IPS DF 6.9 (cell line): ENCODE measurements at regions not wholly inside any gene's neighbourhood (a gene's known extent, or its start where the extent isn't known, plus 50 kb on each side); places are given as distances from the start of the nearest gene placed in this dataset.

Experiments
- DNase-seq: peaks from one replicate; pipeline ENCODE4 v3.0.0-alpha.2; 2013; ENCODE audit warnings: low read depth, low spot score
- H3K27ac ChIP-seq: one replicate; pipeline ENCODE4 v1.5.1; 2013; ENCODE audit warnings: low read length, control low read depth
- H3K27me3 ChIP-seq: 2 replicates; pipeline ENCODE4 v1.6.1; 2013; ENCODE audit warnings: mild to moderate bottlenecking, low read length; ENCODE audit not compliant: control insufficient read depth, insufficient read depth
- H3K36me3 ChIP-seq: 2 replicates; pipeline ENCODE4 v1.6.1; 2013; ENCODE audit warnings: low read length; ENCODE audit not compliant: control insufficient read depth, insufficient read depth
- H3K4me1 ChIP-seq: 2 replicates; pipeline ENCODE4 v1.6.1; 2013; ENCODE audit warnings: low read length; ENCODE audit not compliant: control insufficient read depth, insufficient read depth
- H3K4me3 ChIP-seq: 2 replicates; pipeline ENCODE4 v1.5.1; 2013; ENCODE audit warnings: mild to moderate bottlenecking, low read length
- H3K9me3 ChIP-seq: 2 replicates; pipeline ENCODE4 v1.6.1; 2013; ENCODE audit warnings: low read length, inconsistent platforms; ENCODE audit not compliant: control insufficient read depth, insufficient read depth
- WGBS: extraction: QIAGEN DNeasy Blood & Tissue Kit; methylation state at CpG from one replicate; pipeline ENCODE4 v1.1.7; 2013; ENCODE audit warnings: mixed read lengths, missing lambda C conversion rate; ENCODE audit not compliant: insufficient read length, insufficient coverage; 5-methylcytosine and 5-hydroxymethylcytosine counted together

DNA sequence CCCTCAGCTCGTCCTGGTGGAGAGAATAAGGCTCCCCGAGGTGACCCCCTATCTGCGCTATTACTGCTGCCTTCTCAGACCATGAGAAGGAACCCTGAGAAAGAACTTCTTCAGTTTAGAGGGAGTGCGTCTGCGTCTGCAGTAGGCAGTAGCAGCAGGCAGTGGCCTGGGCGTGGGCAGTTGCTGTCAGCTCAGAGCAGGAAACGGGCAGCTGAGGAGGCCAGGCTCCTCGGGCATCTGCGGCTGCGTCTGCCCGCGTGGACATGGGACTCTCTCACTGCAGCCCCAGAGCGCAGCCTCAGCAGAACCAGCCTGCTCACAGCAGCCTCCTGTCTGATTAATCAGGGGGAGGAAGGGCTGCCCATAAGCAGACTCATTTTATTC is 49.8 kb upstream of the FCN1 start:
- no peaks in the 10 kb centered on the region for H3K27me3 ChIP-seq
- H3K9me3 ChIP-seq = no peaks in the 10 kb centered on the region
- H3K27ac ChIP-seq = no peak overlapping the region
- H3K4me3 ChIP-seq = no peak overlapping the region
- peaks cover 6% of the 10 kb centered on the region; the same call in 1 of the 2 replicates for H3K4me1 ChIP-seq
- WGBS = no CpG with 5 or more reads among the region's 13 CpGs
- DNase-seq = no peak
- no peaks in the 10 kb centered on the region for H3K36me3 ChIP-seq

GRCh38 chr9:134968011-134968822 is 50.5 kb upstream of the FCN1 start:
- H3K36me3 ChIP-seq = no peaks in the 10 kb centered on the region
- H3K27me3 ChIP-seq = no peaks in the 10 kb centered on the region
- H3K27ac ChIP-seq = no peak overlapping the region
- peaks cover 6% of the 10 kb centered on the region; the same call in 1 of the 2 replicates for H3K4me1 ChIP-seq
- WGBS = no CpG with 5 or more reads among the region's 18 CpGs
- no peaks in the 10 kb centered on the region for H3K9me3 ChIP-seq
- H3K4me3 ChIP-seq = no peak overlapping the region
- DNase-seq = no peak

DNA sequence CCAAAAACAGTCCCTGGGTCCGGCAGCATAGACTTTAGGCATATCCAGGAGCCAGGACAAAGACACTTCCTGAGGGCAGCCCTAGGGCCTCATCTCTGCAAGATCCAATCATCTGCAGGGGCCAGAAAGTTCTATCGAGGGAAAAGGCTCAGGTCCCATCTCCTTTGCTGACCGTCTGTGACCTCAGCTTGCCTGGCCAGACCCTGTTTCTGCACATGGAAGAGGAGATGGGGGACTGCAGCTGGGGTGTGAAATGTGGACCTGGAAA is 51.0 kb upstream of the FCN1 start:
- H3K27me3 ChIP-seq = no peaks in the 10 kb centered on the region
- no peak overlapping the region for H3K4me3 ChIP-seq

GRCh38 chr9:134969156-134970045 is 51.7 kb upstream of the FCN1 start:
- no peaks in the 10 kb centered on the region for H3K27me3 ChIP-seq
- no peak overlapping the region for H3K27ac ChIP-seq
- peaks cover 6% of the 10 kb centered on the region; the same call in 1 of the 2 replicates for H3K4me1 ChIP-seq
- no peak overlapping the region for H3K4me3 ChIP-seq
- DNase-seq = no peak
- H3K9me3 ChIP-seq = no peaks in the 10 kb centered on the region
- no peaks in the 10 kb centered on the region for H3K36me3 ChIP-seq
- WGBS = no CpG with 5 or more reads among the region's 15 CpGs

More for the DNA sequence above, 51.0 kb upstream of the FCN1 start:
- peaks cover 6% of the 10 kb centered on the region; the same call in 1 of the 2 replicates for H3K4me1 ChIP-seq
- no peak for DNase-seq
- no peaks in the 10 kb centered on the region for H3K36me3 ChIP-seq
- no peak overlapping the region for H3K27ac ChIP-seq
- no peaks in the 10 kb centered on the region for H3K9me3 ChIP-seq
- WGBS = no CpG with 5 or more reads among the region's 3 CpGs

GRCh38 chr9:134970198-134970597 is 52.5 kb upstream of the FCN1 start:
- DNase-seq = no peak
- Histone ChIP-seq H3K27me3 (no peaks in the 10 kb centered on the region), H3K36me3 (no peaks in the 10 kb centered on the region), H3K9me3 (no peaks in the 10 kb centered on the region), H3K4me1 (peaks cover 6% of the 10 kb centered on the region; the same call in 1 of the 2 replicates), H3K27ac (no peak overlapping the region), H3K4me3 (no peak overlapping the region)
- WGBS = no CpG with 5 or more reads among the region's 6 CpGs

DNA sequence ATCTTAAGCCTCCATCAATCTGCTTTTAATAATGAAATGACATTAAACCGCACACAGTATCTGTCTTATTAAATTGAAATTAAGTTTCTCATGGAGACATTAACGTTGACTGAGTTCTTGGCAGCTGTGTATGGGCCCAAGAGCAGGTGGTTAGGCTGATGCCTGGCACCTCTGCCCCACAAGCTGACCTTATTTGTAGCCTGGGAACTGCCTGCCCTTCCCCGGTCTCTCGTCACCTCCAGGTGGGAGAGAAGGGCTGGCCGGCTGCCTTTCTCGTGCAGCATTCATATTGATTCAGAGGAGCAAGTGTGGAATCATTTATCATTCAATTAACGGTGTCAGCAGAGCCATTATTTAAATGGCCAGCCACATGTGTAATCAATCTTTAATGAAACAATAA is 53.0 kb upstream of the FCN1 start:
- H3K4me1 ChIP-seq = peaks cover 6% of the 10 kb centered on the region; the same call in 1 of the 2 replicates
- no peaks in the 10 kb centered on the region for H3K27me3 ChIP-seq
- WGBS = no CpG with 5 or more reads among the region's 7 CpGs
- no peak for DNase-seq
- H3K9me3 ChIP-seq = no peaks in the 10 kb centered on the region
- no peak overlapping the region for H3K4me3 ChIP-seq
- no peak overlapping the region for H3K27ac ChIP-seq
- no peaks in the 10 kb centered on the region for H3K36me3 ChIP-seq

DNA sequence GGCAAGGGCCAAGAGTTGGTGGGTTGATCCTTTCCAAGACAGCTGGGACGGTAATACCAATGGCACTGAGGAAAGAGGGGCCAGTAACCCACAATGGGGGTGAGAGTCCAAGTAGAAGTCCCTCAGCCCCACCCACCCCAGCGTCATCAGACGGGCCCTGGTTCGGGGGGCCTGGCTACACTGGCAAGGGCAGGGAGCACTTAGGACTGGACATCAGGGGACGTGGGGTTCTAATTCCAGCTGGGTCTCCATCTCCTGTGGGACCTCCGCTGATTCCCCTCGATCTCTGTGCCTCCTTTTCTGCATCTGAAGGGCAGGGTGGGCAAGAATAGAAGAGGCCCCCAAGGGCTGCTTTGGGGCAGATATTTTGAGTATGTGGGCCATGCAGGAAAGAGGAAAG is 53.5 kb upstream of the FCN1 start:
- DNase-seq = no peak
- H3K36me3 ChIP-seq = no peaks in the 10 kb centered on the region
- H3K27me3 ChIP-seq = no peaks in the 10 kb centered on the region
- no peaks in the 10 kb centered on the region for H3K9me3 ChIP-seq
- no peak overlapping the region for H3K4me3 ChIP-seq
- H3K4me1 ChIP-seq = peaks cover 6% of the 10 kb centered on the region; the same call in 1 of the 2 replicates
- H3K27ac ChIP-seq = no peak overlapping the region
- no CpG with 5 or more reads among the region's 7 CpGs for WGBS

DNA sequence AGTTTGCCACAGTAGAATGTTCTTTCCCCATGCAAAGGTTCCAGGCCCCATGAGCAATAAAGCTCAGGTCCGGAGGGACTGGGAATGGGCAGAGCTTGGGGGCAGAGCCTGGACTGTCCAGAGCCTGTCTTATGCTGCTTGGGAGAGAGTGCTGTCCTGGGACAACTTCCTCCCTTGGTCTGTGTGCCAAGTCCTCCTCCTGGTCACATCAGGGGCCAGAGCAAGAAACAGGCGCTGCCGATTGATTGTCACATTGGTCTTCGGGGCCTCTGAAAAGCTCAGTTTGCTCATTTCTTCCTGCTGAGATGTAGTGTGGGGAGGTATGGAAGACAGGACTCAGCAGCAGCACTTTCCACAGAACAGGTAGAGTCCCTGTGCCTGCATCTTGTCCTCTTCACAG is 54.0 kb upstream of the FCN1 start:
- peaks cover 6% of the 10 kb centered on the region; the same call in 1 of the 2 replicates for H3K4me1 ChIP-seq
- no peak for DNase-seq
- WGBS = no CpG with 5 or more reads among the region's 4 CpGs
- no peaks in the 10 kb centered on the region for H3K27me3 ChIP-seq
- H3K9me3 ChIP-seq = no peaks in the 10 kb centered on the region
- no peak overlapping the region for H3K4me3 ChIP-seq
- H3K36me3 ChIP-seq = no peaks in the 10 kb centered on the region
- no peak overlapping the region for H3K27ac ChIP-seq

DNA sequence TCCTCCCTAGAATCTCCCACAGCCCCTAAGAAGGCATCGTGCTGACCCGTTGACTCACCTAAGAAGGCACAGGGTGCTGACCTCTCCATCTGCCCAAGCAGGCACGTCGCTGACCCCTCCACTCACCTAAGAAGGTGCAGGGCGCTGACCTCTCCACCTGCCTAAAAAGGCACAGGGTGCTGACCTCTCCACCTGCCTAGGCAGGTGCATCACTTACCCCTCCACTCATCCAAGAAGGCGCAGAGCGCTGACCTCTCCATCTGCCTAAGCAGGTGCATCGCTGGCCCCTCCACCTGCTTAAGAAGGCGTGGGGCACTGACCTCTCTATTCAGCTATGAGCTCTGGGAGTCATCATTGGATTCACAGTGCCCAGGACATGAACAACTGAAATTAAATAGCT is 54.4 kb upstream of the FCN1 start:
- H3K36me3 ChIP-seq = no peaks in the 10 kb centered on the region
- no peaks in the 10 kb centered on the region for H3K9me3 ChIP-seq
- H3K27me3 ChIP-seq = no peaks in the 10 kb centered on the region
- no peak overlapping the region for H3K4me3 ChIP-seq
- peaks cover 6% of the 10 kb centered on the region; the same call in 1 of the 2 replicates for H3K4me1 ChIP-seq
- DNase-seq = no peak
- H3K27ac ChIP-seq = no peak overlapping the region
- no CpG with 5 or more reads among the region's 9 CpGs for WGBS

DNA sequence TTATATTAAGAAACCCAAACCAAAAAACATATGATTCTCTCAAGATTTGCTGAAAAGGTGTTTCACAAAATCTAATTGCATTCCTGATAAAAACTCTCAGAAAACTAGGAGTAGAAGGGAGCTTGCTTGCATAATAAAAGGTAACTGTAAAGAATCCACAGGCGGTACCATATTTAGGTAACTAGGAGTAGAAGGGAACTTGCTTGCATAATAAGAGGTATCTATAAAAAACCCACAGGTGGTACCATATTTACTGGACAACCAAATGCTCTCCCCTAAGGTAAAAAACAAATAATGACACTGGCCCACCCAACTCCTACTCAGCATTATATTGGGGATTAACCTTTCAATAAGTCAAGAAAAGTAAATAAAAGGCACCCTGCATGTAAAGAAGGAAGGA is 57.5 kb upstream of the FCN1 start:
- Histone ChIP-seq H3K9me3 (no peaks in the 10 kb centered on the region), H3K27ac (no peak overlapping the region), H3K27me3 (no peaks in the 10 kb centered on the region), H3K4me3 (no peak overlapping the region), H3K36me3 (no peaks in the 10 kb centered on the region), H3K4me1 (no peaks in the 10 kb centered on the region)
- no peak for DNase-seq
- no CpG with 5 or more reads among the region's 1 CpG for WGBS
